DND-41 (cell line): ENCODE measurements at regions not wholly inside any gene's neighbourhood (a gene's known extent, or its start where the extent isn't known, plus 50 kb on each side); places are given as distances from the start of the nearest gene placed in this dataset.

Experiments used
- EZH2 ChIP-seq: IDR thresholded peaks from 3 replicates; pipeline ENCODE4 v1.6.1; 2012; ENCODE audit warnings: borderline replicate concordance, low read depth, mild to moderate bottlenecking, moderate library complexity, low read length, inconsistent platforms; ENCODE audit not compliant: severe bottlenecking
- TF ChIP-seq, protein P1 (sequence below): IDR thresholded peaks from 2 replicates; pipeline ENCODE4 v1.5.1; 2012; ENCODE audit warnings: borderline replicate concordance, low read length, moderate library complexity, mild to moderate bottlenecking; ENCODE audit not compliant: poor library complexity, severe bottlenecking; ENCODE audit errors: extremely low read depth

DNA sequence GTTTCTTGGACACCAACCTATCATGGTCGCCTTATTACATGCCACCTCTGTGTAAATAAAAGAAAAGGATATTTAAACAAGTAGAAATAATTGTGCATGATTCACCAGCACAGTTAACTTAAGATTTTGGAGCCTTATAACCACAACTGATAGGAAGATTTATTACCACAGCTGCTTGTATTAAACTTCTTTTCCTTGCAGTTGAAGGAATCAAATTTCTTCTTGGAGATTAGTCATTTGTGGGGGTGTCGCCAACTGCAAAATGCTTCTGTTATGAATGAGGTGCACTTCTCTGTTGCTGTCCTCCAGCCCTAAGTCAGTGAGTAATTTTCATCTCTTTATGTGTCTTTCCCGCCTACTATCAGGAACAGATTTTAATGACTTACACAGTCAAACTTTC lies 73.3 kb downstream of the OR13H1 start:
- TF ChIP-seq EZH2: no peak
- TF ChIP-seq, protein P1, sequence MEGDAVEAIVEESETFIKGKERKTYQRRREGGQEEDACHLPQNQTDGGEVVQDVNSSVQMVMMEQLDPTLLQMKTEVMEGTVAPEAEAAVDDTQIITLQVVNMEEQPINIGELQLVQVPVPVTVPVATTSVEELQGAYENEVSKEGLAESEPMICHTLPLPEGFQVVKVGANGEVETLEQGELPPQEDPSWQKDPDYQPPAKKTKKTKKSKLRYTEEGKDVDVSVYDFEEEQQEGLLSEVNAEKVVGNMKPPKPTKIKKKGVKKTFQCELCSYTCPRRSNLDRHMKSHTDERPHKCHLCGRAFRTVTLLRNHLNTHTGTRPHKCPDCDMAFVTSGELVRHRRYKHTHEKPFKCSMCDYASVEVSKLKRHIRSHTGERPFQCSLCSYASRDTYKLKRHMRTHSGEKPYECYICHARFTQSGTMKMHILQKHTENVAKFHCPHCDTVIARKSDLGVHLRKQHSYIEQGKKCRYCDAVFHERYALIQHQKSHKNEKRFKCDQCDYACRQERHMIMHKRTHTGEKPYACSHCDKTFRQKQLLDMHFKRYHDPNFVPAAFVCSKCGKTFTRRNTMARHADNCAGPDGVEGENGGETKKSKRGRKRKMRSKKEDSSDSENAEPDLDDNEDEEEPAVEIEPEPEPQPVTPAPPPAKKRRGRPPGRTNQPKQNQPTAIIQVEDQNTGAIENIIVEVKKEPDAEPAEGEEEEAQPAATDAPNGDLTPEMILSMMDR: no peak
